Tibial nerve (tissue), 4 donors: ENCODE measurements at regions not wholly inside any gene's neighbourhood (a gene's known extent, or its start where the extent isn't known, plus 50 kb on each side); places are given as distances from the start of the nearest gene placed in this dataset.
"Not testable (repeated sequence)": the region's sequence is repeated elsewhere in the genome, so short reads cannot be mapped to it uniquely, and the experiment has no call there.

Experiments used
- DNase-seq, 2 donors: peaks; one replicate each; pipeline ENCODE4 v3.0.0-alpha.2; 2019; ENCODE audit warnings: low spot score in 2 of 2
- H3K27ac ChIP-seq, 4 donors: fragments of 200-600 bp; sonication (generic) in 3 of 4; one replicate each; pipeline ENCODE4 v1.5.1; 2017 to 2019; ENCODE audit warnings: mild to moderate bottlenecking in 1 of 4
- H3K27me3 ChIP-seq, 2 donors: fragments of 200-600 bp; sonication (generic) in 1 of 2; one replicate each; pipeline versions ENCODE4 v1.5.1 to v1.6.0; 2017 to 2019
- H3K36me3 ChIP-seq, 3 donors: fragments of 200-600 bp; sonication (generic); one replicate each; pipeline ENCODE4 v1.5.1; 2018 to 2019
- H3K4me1 ChIP-seq, 4 donors: fragments of 200-600 bp; sonication (generic) in 3 of 4; one replicate each; pipeline ENCODE4 v1.5.1; 2017 to 2019
- H3K4me3 ChIP-seq, 4 donors: fragments of 200-600 bp; sonication (generic) in 3 of 4; one replicate each; pipeline ENCODE4 v1.5.1; 2017 to 2019; ENCODE audit warnings: mild to moderate bottlenecking in 1 of 4, moderate library complexity in 1 of 4
- H3K9me3 ChIP-seq, 4 donors: fragments of 200-600 bp; sonication (generic) in 3 of 4; one replicate each; pipeline ENCODE4 v1.5.1; 2017 to 2019
- CTCF ChIP-seq, 5 experiments: fragments of 200-600 bp in 3 of 5; fragments of 450-650 bp in 2 of 5; sonication (generic) in 3 of 5; IDR thresholded peaks; one replicate each; pipeline ENCODE4 v1.5.1; 2016 to 2019; ENCODE audit warnings: antibody characterized with exemption in 5 of 5, mild to moderate bottlenecking in 3 of 5, moderate library complexity in 2 of 5
- EP300 ChIP-seq, 2 donors: sonication (generic); formaldehyde crosslinking; IDR thresholded peaks; one replicate each; pipeline ENCODE4 v1.6.1; 2017; ENCODE audit warnings: antibody characterized with exemption in 2 of 2, mild to moderate bottlenecking in 1 of 2
- POLR2A ChIP-seq, 2 donors: fragments of 450-650 bp; IDR thresholded peaks; one replicate each; pipeline ENCODE4 v1.6.1; 2017; ENCODE audit warnings: antibody characterized with exemption in 2 of 2, mild to moderate bottlenecking in 2 of 2, moderate library complexity in 2 of 2
- WGBS, 2 donors: methylation state at CpG; one replicate each; pipeline ENCODE4 v1.1.5; 2018; 5-methylcytosine and 5-hydroxymethylcytosine counted together

DNA sequence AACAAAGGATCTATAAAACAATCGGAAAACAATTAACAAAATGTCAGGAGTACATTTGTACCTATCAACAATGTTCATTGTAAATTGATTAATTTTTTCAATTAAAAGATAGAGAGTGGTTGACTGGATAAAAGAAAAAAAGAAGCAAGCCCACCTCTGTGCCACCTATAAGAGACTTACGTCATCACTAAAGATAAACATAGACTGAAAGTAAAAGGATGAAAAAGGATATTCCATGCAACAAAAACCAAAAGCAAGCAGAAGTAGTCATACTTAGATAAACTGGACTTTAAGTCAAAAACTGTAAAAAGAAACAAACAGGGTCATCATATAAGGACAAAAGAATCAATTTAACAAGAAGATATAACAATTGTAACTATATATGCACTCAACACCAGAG lies 197.4 kb downstream of the RASEF start:
- no peak overlapping the region for H3K4me3 ChIP-seq
- DNase-seq: no peak
- peaks cover 0 to 6% (median 0%) of the 10 kb centered on the region in 4 donors for H3K9me3 ChIP-seq
- no peak overlapping the region for H3K27ac ChIP-seq
- no peaks in the 10 kb centered on the region for H3K27me3 ChIP-seq
- no peaks in the 10 kb centered on the region for H3K36me3 ChIP-seq
- no peaks in the 10 kb centered on the region for H3K4me1 ChIP-seq
- TF ChIP-seq EP300 (IDR thresholded peaks at IDR 0.05) (no peak), POLR2A (IDR thresholded peaks at IDR 0.05) (no peak), CTCF (IDR thresholded peaks at IDR 0.05) (no peak)
- WGBS, 2 donors: 93 to 98% methylated on average over 2 of the region's 2 CpGs

GRCh38 chr9:82880336-82881050 lies 182.4 kb downstream of the RASEF start:
- H3K9me3 ChIP-seq: no peaks in the 10 kb centered on the region
- TF ChIP-seq EP300 (IDR thresholded peaks at IDR 0.05): no peak
- TF ChIP-seq POLR2A (IDR thresholded peaks at IDR 0.05): no peak
- no peak for TF ChIP-seq CTCF (IDR thresholded peaks at IDR 0.05)
- no peak for DNase-seq
- no peaks in the 10 kb centered on the region for H3K4me1 ChIP-seq
- no peak overlapping the region for H3K4me3 ChIP-seq
- no peaks in the 10 kb centered on the region for H3K27me3 ChIP-seq
- 61 to 71% methylated on average over 5 of the region's 5 CpGs for WGBS, 2 donors
- H3K36me3 ChIP-seq: no peaks in the 10 kb centered on the region
- no peak overlapping the region for H3K27ac ChIP-seq

DNA sequence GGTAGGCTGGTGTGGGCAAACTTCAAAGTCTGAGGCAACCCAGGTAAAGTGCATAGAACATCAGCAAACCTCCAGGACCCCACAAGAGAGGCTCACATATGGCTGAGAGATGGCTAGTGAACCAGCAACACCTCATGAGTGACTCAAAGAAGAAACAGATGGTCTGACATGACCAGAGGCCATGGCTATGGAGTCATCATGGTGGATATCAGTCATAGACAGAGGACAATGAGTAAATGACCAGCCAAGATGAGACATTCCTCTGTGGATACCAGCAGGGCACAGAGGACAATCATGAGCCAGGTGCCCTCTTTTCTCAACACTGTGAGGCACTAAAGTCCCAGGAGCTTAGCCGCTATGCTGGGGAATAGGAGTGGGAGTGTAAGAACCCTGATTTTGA lies 180.8 kb downstream of the RASEF start:
- TF ChIP-seq CTCF (IDR thresholded peaks at IDR 0.05) (no peak), POLR2A (IDR thresholded peaks at IDR 0.05) (no peak), EP300 (IDR thresholded peaks at IDR 0.05) (no peak)
- Histone ChIP-seq H3K36me3 (no peaks in the 10 kb centered on the region), H3K4me1 (no peaks in the 10 kb centered on the region), H3K9me3 (no peaks in the 10 kb centered on the region), H3K4me3 (no peak overlapping the region), H3K27me3 (no peaks in the 10 kb centered on the region), H3K27ac (no peak overlapping the region)
- 91 to 100% methylated on average over 1 of the region's 1 CpG for WGBS, 2 donors
- no peak for DNase-seq

DNA sequence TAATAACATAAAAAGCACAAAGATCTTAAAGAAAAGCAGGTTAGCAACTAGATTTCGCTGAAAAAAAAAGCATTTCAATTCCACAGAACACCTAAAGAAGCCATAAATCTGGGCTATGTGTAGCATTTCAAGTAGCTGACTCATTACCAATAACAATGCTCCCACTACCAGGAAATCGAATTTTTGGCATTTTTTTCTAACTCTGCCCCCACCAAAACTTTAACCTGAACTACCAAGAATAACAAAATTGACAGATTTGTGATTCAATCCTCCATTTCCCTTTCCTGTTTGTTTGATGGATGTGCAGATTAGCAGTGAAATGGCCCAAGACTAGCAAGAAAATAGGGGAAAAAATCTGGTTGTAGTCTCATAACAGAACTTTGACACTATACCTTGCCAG lies 180.2 kb downstream of the RASEF start:
- H3K4me3 ChIP-seq: no peak overlapping the region
- 51 to 57% methylated on average over 2 of the region's 2 CpGs for WGBS, 2 donors
- H3K9me3 ChIP-seq: no peaks in the 10 kb centered on the region
- TF ChIP-seq POLR2A (IDR thresholded peaks at IDR 0.05) (no peak), CTCF (IDR thresholded peaks at IDR 0.05) (no peak), EP300 (IDR thresholded peaks at IDR 0.05) (no peak)
- no peaks in the 10 kb centered on the region for H3K27me3 ChIP-seq
- no peaks in the 10 kb centered on the region for H3K36me3 ChIP-seq
- DNase-seq: no peak
- no peak overlapping the region for H3K27ac ChIP-seq
- no peaks in the 10 kb centered on the region for H3K4me1 ChIP-seq

GRCh38 chr9:82883436-82883835 lies 179.5 kb downstream of the RASEF start:
- Histone ChIP-seq H3K4me3 (no peak overlapping the region), H3K9me3 (no peaks in the 10 kb centered on the region), H3K27me3 (no peaks in the 10 kb centered on the region), H3K4me1 (no peaks in the 10 kb centered on the region), H3K36me3 (no peaks in the 10 kb centered on the region), H3K27ac (no peak overlapping the region)
- DNase-seq: no peak
- TF ChIP-seq CTCF (IDR thresholded peaks at IDR 0.05) (no peak), POLR2A (IDR thresholded peaks at IDR 0.05) (no peak), EP300 (IDR thresholded peaks at IDR 0.05) (no peak)
- WGBS, 2 donors: 96 to 97% methylated on average over 3 of the region's 3 CpGs

DNA sequence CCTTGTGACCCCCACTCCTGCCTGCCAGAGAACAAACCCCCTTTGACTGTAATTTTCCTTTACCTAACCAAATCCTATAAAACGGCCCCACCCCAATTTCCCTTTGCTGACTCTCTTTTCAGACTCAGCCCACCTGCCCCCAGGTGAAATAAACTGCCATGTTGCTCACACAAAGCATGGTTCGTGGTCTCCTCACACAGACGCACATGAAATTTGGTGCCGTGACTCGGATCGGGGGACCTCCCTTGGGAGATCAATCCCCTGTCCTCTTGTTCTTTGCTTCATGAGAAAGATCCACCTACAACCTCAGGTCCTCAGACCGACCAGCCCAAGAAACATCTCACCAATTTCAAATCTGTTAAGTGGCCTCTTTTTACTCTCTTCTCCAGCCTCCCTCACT lies 179.0 kb downstream of the RASEF start:
- H3K4me3 ChIP-seq, H3K27me3 ChIP-seq, H3K36me3 ChIP-seq, H3K4me1 ChIP-seq, H3K9me3 ChIP-seq, DNase-seq, H3K27ac ChIP-seq: not testable (repeated sequence)
- 89% methylated on average over 7 of the region's 7 CpGs for WGBS, 2 donors
